GM19452 (cell line): ENCODE measurements at regions not wholly inside any gene's neighbourhood (a gene's known extent, or its start where the extent isn't known, plus 50 kb on each side); places are given as distances from the start of the nearest gene placed in this dataset.
"Not testable (repeated sequence)": the region's sequence is repeated elsewhere in the genome, so short reads cannot be mapped to it uniquely, and the experiment has no call there.

Source experiments
- ATAC-seq: cut with Tn5 transposase; IDR thresholded peaks from one replicate; pipeline ENCODE4 v1.9.1; 2021; ENCODE audit not compliant: unreplicated experiment

DNA sequence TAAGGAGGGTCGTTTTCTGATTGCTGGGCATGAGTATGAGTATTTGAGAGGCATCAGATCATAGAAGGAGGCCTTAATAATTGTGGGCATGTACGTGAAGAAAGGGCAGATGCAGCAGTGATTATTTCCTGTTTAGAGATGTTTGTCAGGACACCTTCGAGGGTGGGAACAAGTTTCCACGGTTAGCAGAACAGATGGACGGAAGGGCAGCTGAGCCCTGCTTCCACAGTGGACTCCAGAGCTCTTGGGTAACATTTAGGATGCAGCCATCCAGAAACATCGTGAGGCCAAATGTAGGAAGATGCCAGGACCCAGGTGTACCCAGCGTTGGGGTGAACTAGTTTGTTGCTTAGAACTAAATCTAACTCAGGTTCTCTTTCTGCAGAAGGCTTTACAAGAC is 231.3 kb upstream of the FAT1 start:
- ATAC-seq: no peak

DNA sequence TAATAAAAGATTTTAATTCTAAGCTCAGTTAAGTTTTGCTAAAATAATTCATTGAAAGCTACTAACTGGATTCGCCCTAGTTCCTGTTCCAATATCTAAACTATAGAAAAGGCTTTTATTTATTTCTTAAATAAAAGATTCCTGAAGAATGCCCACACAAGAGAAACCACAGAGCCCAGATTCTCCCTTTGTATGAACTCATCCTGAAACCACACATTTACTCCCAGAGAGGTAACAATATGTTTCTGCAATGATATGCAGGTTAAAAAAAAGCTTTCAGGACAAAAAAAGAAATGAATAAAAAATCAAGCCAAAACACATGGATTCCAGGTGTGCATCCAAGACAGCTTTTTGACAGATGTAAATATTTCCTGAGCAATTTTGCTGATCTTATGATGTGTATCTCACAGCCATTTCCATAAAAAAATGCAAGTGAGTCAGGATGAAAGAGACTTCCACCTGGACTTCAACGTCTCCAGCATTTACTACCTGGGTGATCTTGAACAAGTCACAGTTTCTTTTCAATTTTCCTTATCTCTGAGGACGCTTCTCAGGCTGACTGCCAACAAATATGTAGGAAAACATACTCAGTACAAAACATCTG is 234.4 kb upstream of the FAT1 start:
- ATAC-seq: no peak

DNA sequence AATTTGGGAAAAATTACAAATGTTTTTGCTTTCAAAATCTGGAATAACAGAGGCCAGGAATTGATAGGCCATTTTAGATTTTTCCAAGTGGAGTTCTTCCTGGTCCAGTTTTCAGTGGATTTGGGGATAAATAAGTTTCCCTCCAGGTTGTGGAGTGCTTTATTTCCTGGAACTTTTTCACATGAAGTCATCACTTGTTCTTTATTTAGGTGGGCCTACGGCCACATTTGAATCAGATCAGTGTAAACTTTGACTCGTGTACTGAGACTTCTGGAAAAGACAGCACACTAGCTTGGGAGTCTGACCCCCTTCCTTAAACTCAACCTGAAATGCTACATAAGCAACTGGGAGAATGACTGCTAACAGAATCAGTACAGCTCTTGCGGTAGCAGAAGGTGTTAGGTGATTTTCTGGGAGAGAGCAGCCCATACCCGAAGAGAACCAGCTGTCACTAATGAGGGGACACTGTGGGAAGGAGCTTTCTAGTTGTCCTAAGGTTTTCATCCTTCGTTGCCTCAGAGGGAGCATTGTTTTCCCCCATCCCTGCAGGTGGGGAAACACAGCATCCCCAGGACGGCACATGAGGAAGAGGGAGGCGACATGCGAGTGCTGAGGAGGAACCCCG is 235.2 kb upstream of the FAT1 start:
- no peak for ATAC-seq

DNA sequence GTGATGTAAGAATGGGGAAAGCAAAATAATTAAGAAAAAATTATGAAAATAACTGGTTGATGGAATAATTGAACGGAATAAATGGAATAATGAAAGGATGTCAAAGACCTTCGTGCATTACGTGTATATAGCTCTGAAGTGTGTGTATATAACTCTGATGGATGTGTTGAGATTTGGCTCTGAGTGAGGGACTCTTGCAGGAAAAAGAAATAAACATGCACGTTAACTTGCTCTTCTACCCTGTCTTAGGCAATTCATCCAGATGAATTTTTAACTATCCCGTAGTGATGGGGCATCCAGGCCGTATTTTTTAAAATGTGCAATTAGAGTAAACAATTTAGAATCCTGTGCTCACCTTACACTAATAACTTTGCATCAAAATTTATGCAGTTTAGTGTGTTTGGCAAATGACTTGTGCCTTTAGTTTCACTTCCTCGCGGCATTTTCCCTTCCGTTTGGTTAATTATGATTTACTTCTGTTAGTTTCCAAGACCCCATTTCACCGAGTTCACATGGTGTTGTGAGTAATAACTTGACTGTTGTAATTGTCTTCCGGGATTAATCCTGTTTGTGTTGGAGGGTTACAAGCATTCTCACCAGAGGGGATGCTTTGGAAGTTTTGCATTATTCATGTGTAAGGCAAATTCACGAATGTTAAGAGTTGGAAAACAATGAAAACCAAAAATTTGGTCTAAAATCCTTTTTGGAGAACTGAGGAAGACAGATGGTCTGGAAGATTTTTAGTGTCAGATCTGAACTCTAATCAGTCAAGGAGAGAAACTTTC is 256.5 kb upstream of the FAT1 start:
- ATAC-seq: no peak

DNA sequence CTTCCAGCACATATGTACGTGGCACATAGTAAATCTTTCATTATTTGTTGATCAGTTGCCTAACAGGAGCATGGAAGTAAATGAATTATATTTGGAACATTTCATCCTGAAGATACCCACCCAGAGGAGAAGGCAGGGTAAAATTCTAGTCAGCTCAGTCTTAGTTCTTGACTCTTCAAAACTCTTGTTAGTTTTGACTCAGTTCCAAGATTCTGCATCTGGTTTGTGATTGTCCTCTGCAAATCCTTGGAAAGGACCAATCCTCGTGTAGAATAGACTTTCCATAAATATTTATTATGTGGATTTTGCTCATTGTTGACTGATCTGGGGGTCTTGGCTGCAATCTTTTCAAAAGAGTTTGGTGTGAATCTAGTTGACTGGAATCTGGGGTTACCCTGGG is 257.5 kb upstream of the FAT1 start:
- no peak for ATAC-seq

DNA sequence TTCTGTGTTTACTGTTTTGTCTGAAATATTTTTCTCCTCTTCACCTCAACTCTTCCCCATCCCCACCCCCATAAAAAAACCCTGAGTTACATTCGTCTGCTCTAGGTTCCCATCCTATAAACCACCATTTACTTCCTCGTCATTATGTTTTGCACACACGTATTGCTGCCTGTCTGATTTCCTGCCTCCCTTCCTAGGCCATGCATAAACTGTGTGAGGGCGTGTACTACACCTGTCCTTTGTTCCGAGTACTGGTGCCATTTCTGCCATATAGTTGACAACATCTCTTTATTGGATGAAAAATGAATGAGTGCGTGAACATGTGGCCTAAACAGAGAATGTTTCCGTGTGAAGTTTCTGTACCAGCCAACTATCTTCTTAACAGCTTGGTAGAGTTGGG is 258.5 kb upstream of the FAT1 start:
- no peak for ATAC-seq

GRCh38 chr4:186984105-186984644 is 260.5 kb upstream of the FAT1 start:
- ATAC-seq: no peak

DNA sequence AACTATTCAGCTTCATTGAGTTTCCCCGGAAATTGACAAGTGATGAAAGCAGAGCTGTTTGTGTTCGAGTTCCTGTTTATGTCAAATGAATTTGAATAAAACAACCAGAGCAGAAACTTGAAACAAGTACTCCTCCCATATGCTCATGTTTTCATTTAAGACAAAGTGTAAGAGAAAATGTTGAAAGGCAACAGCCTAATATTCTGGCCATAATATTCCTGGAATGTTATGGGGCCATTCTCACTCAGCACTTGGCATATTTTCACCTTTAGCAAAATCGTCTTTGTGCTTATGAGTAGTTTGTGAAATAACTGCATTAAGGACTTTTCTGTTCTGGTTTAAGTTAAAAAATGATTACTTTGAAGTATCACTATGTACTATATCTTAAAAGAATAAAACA is 276.0 kb upstream of the FAT1 start:
- no peak for ATAC-seq

GRCh38 chr4:187000281-187000680 is 276.6 kb upstream of the FAT1 start:
- no peak for ATAC-seq

DNA sequence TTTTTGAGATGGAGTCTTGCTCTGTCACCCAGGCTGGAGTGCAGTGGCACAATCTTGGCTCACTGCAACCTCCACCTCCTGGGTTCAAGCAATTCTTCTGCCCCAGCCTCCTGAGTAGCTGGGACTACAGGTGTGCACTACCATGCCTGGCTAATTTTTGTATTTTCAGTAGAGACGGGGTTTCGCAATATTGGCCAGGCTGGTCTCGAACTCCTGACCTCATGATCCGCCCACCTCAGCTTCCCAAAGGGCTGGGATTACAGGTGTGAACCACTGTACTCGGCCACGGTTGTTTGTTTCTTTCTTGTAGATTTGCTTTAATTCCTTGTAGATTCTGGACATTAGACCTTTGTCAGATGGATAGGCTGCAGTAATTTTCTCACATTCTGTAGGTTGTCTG is 278.5 kb upstream of the FAT1 start:
- ATAC-seq: not testable (repeated sequence)

DNA sequence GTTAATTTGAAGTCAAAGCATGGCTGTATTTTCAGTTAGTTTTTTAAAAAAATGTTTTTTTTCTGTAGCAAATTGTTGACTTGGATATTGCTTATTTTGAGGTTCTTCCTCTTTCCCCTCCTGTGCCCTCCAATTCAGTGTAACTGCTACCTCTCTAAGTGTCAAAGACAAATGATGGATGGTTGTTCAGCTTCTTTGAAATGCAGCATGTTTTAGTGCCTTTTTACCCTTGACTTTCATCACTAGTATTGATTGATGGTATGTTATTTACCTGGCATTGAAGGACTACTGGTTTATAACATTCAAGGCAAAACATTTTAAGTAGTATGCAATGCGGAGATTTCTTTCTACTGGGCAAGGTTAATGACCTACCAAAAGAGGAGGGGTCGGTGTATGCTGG is 281.0 kb upstream of the FAT1 start:
- no peak for ATAC-seq

DNA sequence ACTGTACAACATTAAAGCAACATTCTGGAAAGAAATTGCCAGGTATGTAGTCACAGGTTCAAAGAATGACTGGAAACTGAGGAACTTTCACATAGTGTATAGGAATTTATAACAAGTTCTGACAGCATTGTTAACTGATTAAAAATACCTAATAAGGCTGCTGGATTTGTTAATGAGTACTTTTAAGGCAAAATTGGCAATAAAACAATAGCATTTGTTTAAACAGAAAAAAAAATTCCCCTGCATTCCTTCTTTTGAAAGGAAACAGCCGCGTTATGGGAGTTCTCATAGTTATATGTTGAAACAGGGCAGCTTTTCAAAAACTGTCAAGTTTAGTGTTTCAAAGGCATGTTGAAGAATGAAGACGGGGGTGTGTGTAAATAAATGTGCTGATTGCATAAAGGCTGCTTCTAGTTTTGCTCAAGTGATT is 282.5 kb upstream of the FAT1 start:
- ATAC-seq: no peak

GRCh38 chr4:187010052-187010451 is 286.4 kb upstream of the FAT1 start:
- no peak for ATAC-seq

DNA sequence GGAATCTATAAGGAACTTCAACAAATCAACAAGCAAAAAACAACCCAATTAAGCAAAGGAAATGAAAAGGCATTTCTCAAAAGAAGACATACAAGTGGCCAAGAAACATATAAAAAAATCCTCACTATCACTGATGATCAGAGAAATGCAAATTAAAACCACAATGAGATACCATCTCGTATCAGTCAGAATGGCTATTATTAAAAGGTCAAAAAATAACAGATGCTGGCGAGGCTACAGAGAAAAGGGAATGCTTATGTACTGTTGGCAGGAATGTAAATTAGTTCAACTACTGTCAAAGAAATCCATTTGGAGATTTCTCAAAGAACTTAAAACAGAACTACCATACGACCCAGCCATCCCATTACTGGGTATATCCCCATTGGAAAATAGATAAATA is 292.4 kb upstream of the FAT1 start:
- ATAC-seq: no peak

GRCh38 chr4:187017147-187017546 is 293.5 kb upstream of the FAT1 start:
- ATAC-seq: no peak

DNA sequence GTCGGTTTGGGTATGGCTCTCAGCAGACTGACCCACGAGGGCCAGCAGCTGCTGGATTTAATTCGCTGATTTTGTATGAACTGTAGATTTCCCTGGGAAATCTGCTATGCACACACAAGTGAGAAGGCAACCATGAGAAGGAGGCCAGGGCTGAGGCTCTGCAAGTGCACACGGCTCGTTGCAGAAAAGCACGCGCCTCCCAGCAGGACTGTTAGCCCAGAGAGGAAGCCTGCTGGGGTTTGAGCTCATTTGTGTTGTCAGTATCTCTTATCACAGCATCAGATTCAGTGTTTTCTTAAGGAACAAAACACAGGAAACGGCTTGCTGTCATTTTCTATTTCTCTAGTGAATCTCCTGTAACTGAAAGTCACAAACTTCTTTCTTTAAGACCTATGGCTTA is 296.2 kb upstream of the FAT1 start:
- no peak for ATAC-seq

- no peak for ATAC-seq
Observed at GRCh38 chr4:187020676-187021075, 297.0 kb upstream of the FAT1 start.

GRCh38 chr4:187021436-187022205 is 298.0 kb upstream of the FAT1 start:
- ATAC-seq: no peak

GRCh38 chr4:187027272-187027671 is 303.6 kb upstream of the FAT1 start:
- no peak for ATAC-seq

GRCh38 chr4:187042251-187042650 is 318.6 kb upstream of the FAT1 start:
- ATAC-seq: no peak

DNA sequence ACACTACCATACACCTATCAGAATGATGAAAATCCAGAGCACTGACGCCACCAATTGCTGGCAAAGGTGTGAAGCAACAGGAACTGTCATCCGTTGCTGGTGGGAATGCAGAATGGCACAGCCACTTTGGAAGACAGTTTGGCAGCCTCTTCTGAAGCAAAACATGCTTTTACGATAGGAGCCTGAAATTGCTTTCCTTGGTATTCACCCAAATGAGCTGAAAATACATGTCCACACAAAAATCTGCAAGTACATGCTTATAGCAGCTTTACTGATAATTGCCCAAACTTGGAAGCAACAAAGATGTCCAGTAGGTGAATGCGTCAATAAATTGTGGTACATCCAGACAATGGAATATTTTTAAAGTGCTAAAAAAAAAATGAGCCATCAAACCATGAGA is 322.8 kb upstream of the FAT1 start:
- no peak for ATAC-seq
